IPS-18c (cell line): ENCODE measurements at regions not wholly inside any gene's neighbourhood (a gene's known extent, or its start where the extent isn't known, plus 50 kb on each side); places are given as distances from the start of the nearest gene placed in this dataset.

Experiments used
- H3K4me3 ChIP-seq: 2 replicates; pipeline ENCODE4 v1.7.0; 2013; ENCODE audit warnings: low read depth, mild to moderate bottlenecking, low read length, moderate library complexity; ENCODE audit not compliant: insufficient read depth
- H3K9me3 ChIP-seq: one replicate; pipeline ENCODE4 v1.6.1; 2013; ENCODE audit warnings: mild to moderate bottlenecking, low read length, moderate library complexity; ENCODE audit not compliant: control insufficient read depth, insufficient read depth

DNA sequence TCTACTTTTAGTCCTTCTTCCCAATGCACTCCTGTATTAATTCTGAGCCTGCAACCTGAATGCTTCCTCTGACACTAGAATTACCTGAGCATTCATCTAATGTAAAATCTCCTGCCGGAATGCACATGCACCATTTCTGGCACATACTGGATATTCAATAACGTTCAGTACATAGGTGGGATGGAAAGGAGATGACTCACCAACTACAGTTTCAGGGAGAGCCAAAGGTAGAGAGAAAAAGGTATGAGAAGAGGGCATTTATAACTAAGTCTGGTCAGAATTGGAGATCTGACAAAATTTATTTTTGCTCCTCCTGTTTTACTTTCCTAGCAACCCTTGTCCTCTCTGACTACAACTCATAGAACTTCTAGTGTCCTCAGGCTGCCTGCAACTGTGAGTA lies 1954.1 kb upstream of the CELF4 start:
- H3K4me3 ChIP-seq = no peak overlapping the region

DNA sequence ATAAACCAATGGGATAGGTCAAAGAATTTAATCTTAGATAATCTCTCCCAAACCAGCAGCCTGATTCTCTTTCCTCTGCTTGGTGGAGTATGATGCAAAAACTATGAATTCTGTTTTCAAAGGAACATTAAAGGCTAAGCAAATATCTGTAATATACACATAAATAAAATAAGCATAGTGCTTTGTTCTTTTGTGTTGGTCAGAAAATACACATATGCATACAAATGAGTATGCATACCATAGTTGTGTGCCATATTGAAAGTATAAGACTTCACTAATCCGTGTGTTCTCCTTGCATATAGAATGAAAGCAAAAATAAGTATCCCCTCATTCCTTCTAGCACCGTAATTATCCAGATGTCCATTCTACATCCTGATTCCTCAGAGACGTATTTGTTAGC lies 1949.7 kb upstream of the CELF4 start:
- no peaks in the 10 kb centered on the region for H3K9me3 ChIP-seq
- no peak overlapping the region for H3K4me3 ChIP-seq

More for the DNA sequence above, 1954.1 kb upstream of the CELF4 start:
- no peaks in the 10 kb centered on the region for H3K9me3 ChIP-seq

DNA sequence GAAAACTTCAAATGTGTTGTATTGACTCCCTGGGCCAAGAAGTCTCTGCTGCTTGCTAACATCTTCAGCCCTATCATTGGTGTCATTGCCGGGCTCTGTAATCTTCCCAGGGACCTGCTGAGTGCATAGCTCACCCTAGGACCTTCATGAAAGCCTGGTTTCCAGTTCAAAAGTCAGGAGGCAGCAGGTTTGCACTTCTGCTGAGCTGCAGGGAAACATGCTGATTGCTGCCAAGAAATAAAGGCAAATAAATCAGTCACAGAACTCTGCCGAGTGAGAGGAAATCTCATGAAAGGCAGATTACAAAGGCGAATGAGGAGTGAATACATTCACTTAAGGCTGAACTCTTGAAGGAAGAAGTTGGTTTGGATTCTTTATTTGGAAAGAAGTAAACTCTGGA lies 1947.6 kb upstream of the CELF4 start:
- no peaks in the 10 kb centered on the region for H3K9me3 ChIP-seq
- H3K4me3 ChIP-seq = no peak overlapping the region

DNA sequence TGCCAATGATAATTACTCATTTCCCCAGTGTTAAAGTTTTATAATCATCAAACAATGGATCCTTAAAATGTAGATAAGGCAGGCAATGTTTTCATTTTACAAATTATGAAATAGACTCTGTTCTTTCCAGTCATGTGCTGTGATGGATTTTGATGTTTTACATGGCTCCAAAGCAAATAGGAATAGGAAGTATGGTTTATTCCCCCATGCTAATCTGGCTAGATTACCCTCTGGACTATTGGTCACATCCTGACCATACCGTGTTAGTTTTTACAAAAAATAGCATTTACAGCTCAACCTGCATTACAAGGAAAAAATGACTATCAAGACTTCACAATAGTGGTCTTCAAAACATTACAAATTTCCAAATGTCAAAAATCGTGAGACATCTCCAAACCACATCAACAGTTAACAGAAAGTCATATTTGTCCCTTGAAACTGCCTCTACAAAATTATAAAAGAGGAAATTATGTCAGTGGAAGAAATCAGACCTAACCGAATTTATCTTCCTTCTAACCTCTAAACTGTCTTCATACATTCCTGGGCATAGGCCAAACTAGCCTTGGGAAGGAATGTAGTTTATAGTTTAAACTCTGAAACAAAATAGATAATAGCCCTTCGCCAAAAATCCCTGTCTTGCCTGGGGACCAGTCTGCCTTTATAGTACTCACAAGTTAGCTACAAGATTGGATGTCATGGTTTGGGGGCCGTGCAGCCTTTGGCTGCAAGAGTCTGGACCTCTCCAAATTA lies 1941.2 kb upstream of the CELF4 start:
- no peak overlapping the region for H3K4me3 ChIP-seq
- H3K9me3 ChIP-seq = no peaks in the 10 kb centered on the region

DNA sequence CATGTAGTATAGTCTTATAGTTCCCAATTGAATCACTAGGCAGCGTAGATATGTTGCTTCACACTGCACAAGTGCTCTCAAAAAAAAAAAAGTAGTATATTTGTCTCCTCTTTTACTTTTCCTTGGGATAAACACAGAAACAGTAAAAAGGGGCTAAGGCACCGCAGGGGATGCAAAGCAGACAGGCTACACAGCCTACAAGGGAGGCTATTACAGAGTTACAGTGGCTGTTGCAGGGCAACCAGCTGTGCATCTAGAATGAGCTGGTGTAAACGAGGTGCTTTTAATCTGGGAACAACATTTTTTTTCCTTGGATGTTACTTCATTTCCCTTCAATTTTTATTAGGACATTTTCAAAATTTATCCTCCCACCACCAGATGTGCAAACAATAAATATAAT lies 1934.7 kb upstream of the CELF4 start:
- no peak overlapping the region for H3K4me3 ChIP-seq
- no peaks in the 10 kb centered on the region for H3K9me3 ChIP-seq

DNA sequence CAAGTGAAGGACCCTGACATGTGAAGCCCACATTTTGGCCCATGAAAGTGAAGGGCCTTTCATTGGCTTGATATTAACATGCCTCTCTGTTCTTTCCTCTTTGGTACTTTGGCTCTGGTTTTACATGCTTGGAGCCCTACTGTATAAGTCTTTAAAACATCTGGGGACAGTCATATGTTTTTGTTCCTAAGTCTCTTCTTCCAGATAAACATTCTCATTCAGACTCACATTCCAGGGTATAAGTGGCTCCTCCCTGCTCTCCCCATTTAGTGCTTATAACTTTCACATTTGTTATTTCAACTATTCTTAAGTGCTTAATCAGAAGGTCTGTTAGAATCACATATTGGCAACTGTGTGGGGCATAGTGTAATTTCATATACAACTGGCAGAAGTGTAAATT lies 1932.2 kb upstream of the CELF4 start:
- no peak overlapping the region for H3K4me3 ChIP-seq

DNA sequence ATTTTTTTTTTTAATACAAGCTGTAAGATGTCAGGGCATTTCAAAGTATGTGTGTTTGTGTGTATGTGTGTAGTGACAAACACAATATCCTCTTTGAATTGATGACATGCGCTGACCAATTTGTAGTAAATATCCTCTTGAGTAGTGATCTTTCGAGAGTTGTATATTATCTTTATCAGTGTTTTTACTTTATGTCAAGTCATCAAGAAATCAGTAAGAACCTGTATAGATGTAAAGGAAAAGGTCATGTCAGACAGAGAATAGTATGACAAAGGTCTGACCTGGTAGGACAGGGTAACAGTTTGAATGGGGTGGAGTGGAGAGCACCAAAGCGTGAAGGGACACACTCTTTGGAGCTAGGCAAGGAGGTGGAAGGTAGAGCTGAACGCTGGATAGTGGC lies 1931.4 kb upstream of the CELF4 start:
- Histone ChIP-seq H3K4me3 (no peak overlapping the region), H3K9me3 (no peaks in the 10 kb centered on the region)

More for the DNA sequence above, 1932.2 kb upstream of the CELF4 start:
- no peaks in the 10 kb centered on the region for H3K9me3 ChIP-seq

DNA sequence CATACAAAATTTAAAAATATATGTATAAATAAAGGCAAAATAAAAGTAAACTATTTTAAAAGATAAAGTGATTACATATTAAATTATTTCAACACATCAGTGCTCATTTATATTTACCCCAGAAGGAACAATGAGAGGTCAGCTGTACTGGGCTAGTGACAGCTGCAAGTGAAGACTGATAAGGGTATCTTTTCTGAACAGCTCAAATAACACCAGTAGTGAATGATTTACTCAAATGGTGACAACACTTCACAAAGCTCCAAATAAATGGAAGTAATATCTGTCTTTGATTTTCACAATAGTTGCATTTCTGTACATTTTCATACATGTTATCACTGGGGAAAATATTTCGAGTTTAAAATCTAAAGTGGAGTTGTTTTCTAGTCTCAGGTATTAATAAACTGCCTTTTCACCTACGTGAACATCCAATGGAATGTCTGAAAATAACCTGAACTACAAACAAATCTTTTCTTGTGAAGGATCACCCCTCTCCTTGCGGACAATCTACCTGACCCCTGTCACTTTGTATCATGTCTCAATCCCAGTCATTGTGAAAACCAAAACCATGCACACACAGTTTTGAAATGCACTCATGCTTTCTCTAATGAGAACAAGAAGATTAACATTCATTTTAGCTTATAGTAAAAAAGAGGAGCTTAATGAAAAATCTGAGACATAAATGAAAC lies 1928.8 kb upstream of the CELF4 start:
- H3K4me3 ChIP-seq = no peak overlapping the region
- H3K9me3 ChIP-seq = no peaks in the 10 kb centered on the region

DNA sequence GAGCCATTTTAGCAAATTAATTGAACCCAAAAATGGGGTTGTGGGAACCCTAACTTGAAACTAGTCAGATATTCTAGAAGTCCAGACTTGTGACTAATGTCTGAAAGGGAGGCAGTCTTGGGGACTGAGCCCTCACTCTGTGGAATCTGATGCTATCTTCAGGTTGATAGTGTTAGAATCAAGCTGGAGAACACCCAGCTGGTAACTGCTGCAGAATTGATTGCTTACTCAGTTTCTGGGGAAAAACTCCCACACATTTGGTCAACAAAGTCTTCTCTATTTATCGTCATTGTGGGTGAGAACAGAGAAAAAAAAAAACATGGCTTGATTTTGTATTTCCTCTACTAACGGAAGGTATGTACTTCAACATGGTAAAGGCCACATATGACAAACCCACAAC lies 1925.8 kb upstream of the CELF4 start:
- H3K9me3 ChIP-seq = no peaks in the 10 kb centered on the region
- H3K4me3 ChIP-seq = no peak overlapping the region

DNA sequence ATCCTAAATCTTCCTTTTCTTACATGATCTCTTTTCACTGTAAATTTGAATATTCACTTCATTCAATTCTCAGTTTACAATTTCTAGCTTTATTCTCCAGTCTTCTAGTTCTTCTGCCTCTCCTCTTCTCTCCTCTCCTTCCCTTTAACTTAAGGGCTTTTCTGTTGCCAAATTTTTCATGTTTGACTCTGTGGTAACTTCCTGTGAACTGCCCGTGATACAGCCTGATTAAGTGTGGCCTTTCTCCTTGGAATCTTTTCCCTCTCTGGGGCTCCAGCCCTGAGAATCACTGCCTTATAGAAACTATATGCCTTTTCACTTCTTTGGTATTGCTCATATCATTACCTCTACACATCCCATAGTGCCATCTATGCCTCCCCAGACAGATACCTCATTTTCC lies 1923.8 kb upstream of the CELF4 start:
- H3K4me3 ChIP-seq = no peak overlapping the region
- H3K9me3 ChIP-seq = no peaks in the 10 kb centered on the region

DNA sequence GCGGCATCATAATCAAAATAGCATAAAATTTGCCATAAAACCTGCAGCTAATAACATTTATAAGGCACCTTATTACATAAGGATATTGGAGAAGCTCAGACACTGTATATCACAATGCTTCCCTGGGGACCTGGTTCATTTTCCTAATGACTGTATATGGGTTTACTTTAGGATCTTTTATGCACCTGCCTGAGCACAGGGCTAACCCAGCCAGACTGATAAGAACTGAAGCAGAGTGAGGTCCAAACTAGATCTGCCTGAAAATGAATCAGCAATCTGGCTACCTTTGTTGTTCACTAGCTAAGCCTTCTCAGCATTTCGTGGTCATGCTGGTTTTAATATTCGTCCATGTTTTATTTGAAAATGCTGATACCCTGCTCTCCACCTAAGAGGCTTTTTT lies 1922.3 kb upstream of the CELF4 start:
- Histone ChIP-seq H3K9me3 (no peaks in the 10 kb centered on the region), H3K4me3 (no peak overlapping the region)

DNA sequence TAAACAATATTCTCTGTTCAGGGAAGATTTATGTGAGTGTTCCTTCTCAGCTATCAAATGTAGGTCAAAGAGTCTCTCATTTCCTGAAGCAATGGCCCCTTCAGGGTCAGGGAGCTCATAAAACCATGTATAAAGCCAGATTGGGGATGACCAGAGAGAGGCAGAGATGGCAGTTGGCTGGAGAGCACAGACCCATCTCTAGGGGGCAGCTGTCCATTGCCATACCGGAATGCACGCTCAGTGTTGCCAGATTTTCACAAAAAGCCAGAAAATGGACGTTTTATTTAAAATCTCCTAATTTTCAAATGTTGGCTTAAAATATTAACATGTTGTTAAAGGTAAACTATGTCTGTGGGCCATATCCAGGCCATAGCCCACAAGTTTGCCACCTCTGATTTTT lies 1920.7 kb upstream of the CELF4 start:
- Histone ChIP-seq H3K9me3 (no peaks in the 10 kb centered on the region), H3K4me3 (no peak overlapping the region)

DNA sequence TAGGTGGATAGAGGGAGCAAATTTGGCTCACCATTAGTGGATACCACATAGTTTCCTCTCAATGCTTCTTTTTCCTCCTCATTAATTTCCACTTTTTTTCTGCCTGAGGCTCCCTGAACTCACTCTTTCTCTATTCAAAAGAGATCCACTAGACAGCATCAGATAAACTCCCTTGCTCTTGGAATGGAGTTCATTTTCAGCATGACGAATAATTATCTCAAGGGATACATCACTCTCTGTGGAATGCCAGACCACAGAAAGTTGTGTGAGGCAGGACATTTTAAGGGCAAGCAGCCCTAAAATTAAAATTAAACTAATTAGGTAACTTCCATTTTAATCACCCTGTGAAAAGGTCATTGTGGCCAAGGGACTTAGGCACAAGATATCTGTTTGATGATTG lies 1920.1 kb upstream of the CELF4 start:
- H3K4me3 ChIP-seq = no peak overlapping the region
- no peaks in the 10 kb centered on the region for H3K9me3 ChIP-seq

DNA sequence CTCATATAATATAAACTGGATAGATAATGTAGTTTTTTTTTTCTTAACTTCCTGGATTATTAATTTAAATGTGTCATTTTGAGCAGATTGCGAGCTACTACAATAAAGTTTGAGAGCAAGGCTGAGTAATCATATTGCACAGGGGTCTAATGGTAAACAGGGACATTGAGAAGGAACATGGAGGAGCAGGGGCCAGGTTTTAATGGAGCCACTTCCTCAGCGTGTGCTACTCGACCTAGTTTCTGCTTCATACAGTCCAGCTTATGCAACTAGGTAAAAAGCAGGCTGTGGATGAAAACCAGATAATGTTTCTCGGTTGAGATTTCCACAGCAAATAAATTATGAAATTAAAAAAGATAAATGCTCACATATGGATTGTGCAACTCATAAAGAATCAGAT lies 1915.7 kb upstream of the CELF4 start:
- H3K4me3 ChIP-seq = no peak overlapping the region
- no peaks in the 10 kb centered on the region for H3K9me3 ChIP-seq

DNA sequence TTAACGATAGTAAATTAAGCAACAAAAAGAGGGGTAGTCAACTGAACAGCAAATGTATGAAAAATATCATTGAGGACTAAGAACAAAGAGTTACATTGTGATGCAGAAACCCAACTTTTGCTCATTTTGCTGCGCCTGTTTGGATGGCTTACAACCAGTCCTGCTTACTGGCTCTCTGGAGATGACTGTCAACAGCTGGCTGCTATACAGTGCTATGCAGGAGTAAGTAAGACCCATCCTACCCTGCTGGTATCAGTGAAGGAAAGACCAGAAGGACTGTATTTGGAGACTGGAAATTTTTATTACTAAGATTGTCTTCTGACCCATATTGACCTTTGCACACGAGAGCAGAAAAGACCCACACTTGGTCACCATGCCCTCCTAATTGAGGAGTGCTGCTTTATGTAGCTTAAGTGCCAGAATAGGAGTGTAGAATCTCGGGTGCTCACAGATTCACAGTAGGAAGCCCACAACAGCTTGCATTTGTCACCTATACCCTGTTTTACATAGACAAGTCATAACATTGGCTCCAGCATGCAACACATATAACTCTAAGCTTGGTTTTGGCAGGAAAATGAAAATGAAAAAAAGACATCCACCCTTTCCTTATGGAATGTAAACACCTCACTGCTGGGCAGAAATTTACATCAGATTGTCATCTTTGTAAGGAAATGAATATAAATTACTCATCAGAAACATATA lies 1915.0 kb upstream of the CELF4 start:
- H3K9me3 ChIP-seq = no peaks in the 10 kb centered on the region
- H3K4me3 ChIP-seq = no peak overlapping the region

DNA sequence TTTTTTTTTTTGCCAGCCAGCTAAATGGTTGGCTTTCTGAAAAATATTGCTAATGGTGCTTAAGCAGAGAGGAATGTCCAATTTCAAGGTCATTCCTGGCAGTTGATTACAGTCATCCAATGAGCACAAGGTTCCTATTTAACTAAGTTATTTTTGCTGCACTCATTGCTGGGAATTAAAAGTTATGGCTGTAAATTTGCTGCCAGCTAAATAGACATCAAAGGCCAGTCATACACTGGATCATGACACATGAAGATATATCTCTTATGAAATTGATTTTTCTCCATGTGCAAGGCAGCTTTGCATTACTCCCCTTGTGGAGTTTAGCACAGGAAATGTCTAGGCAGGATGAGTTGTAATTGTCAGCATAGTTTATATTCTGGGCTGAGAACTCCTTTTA lies 1898.4 kb upstream of the CELF4 start:
- Histone ChIP-seq H3K9me3 (no peaks in the 10 kb centered on the region), H3K4me3 (no peak overlapping the region)

DNA sequence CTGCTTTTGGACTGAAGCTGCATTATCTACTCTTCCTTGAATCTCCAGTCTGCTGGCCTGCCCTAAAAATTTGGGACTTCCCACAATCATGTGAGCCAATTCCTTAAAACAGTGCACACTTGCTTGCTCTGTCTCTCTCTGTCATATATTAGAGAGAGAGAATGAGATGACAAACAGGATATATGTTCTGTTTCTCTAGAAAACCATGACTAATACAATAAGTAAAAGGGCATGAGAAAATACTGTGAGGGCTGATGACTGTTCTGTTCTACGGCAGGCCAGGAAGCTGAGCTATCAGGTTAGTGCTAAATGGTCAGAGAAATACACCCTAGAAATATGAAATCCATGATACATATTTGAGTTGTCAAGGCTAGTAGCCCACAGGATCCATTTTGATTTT lies 1896.8 kb upstream of the CELF4 start:
- Histone ChIP-seq H3K4me3 (no peak overlapping the region), H3K9me3 (no peaks in the 10 kb centered on the region)

DNA sequence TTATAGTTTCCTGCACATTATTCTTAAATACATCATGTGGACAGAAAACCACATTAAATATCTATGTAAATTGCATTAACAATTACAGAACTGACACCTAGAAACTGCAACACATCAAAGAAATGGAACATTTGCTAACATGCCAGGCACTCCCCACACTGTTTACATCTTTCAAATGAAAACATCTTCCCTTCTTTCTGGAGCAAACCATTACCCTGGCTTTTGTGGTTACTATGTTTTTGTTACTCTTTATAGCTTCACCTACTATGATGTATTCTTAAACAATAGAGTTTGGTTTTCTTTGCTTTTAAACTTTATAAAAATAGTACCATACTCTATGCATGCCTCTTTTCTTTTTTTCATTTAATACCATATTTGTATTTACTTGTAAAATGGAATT lies 1894.5 kb upstream of the CELF4 start:
- Histone ChIP-seq H3K9me3 (no peaks in the 10 kb centered on the region), H3K4me3 (no peak overlapping the region)
